ENCODE measurements at regions not wholly inside any gene's neighbourhood (a gene's known extent, or its start where the extent isn't known, plus 50 kb on each side); places are given as distances from the start of the nearest gene placed in this dataset.
"Not testable (repeated sequence)": the region's sequence is repeated elsewhere in the genome, so short reads cannot be mapped to it uniquely, and the experiment has no call there.

- DNase-seq (ENCODE audit: low spot score): no peak
Measured at GRCh38 chr5:124901081-124901480, 154.6 kb upstream of the ZNF608 start.

GRCh38 chr5:124902097-124902821 is 155.8 kb upstream of the ZNF608 start:
- peak; percentile 26 for DNase-seq (ENCODE audit: low spot score)

GRCh38 chr5:124905256-124906130 is 159.1 kb upstream of the ZNF608 start:
- DNase-seq (ENCODE audit: low spot score): no peak

GRCh38 chr5:124906339-124907097 is 160.1 kb upstream of the ZNF608 start:
- DNase-seq (ENCODE audit: low spot score): peak; percentile 36

GRCh38 chr5:124907098-124907644 is 160.7 kb upstream of the ZNF608 start:
- DNase-seq (ENCODE audit: low spot score): no peak

GRCh38 chr5:124908581-124909451 is 162.4 kb upstream of the ZNF608 start:
- peak; percentile 33 for DNase-seq (ENCODE audit: low spot score)

GRCh38 chr5:124909734-124910133 is 163.3 kb upstream of the ZNF608 start:
- DNase-seq (ENCODE audit: low spot score): no peak

GRCh38 chr5:124910354-124911016 is 164.0 kb upstream of the ZNF608 start:
- DNase-seq (ENCODE audit: low spot score): no peak

- no peak for DNase-seq (ENCODE audit: low spot score)
Measured at GRCh38 chr5:124912638-124913328, 166.3 kb upstream of the ZNF608 start.

- DNase-seq (ENCODE audit: low spot score): no peak
Measured at GRCh38 chr5:124913329-124913653, 166.9 kb upstream of the ZNF608 start.

GRCh38 chr5:124916313-124916712 is 169.9 kb upstream of the ZNF608 start:
- not testable (repeated sequence) for DNase-seq (ENCODE audit: low spot score)

- DNase-seq (ENCODE audit: low spot score): no peak
Measured at GRCh38 chr5:124918618-124919017, 172.2 kb upstream of the ZNF608 start.

GRCh38 chr5:124919076-124919475 is 172.6 kb upstream of the ZNF608 start:
- no peak for DNase-seq (ENCODE audit: low spot score)

- no peak for DNase-seq (ENCODE audit: low spot score)
Measured at GRCh38 chr5:124919747-124920525, 173.5 kb upstream of the ZNF608 start.

- DNase-seq (ENCODE audit: low spot score): no peak
Measured at GRCh38 chr5:124920909-124921666, 174.6 kb upstream of the ZNF608 start.

- no peak for DNase-seq (ENCODE audit: low spot score)
Measured at GRCh38 chr5:124921694-124922093, 175.3 kb upstream of the ZNF608 start.

GRCh38 chr5:124922255-124922975 is 176.0 kb upstream of the ZNF608 start:
- no peak for DNase-seq (ENCODE audit: low spot score)

- DNase-seq (ENCODE audit: low spot score): no peak
Measured at GRCh38 chr5:124923131-124923530, 176.7 kb upstream of the ZNF608 start.

Measured in kidney capillary endothelial cell (primary cell).